GM06990 (cell line): ENCODE measurements at regions not wholly inside any gene's neighbourhood (a gene's known extent, or its start where the extent isn't known, plus 50 kb on each side); places are given as distances from the start of the nearest gene placed in this dataset.

ENCODE experiments used
- DNase-seq: peaks from one replicate; pipeline ENCODE4 v3.0.0-alpha.2; 2011; ENCODE audit not compliant: insufficient read length; ENCODE audit errors: extremely low read depth
- H3K27me3 ChIP-seq: replicated peaks from 2 replicates; pipeline ENCODE4 v1.6.0; 2011; ENCODE audit warnings: low read length; ENCODE audit not compliant: control insufficient read depth, insufficient read depth
- H3K36me3 ChIP-seq: 2 replicates; pipeline ENCODE4 v1.5.1; 2011; ENCODE audit warnings: low read length; ENCODE audit not compliant: control insufficient read depth, insufficient read depth
- H3K4me3 ChIP-seq: replicated peaks from 2 replicates; pipeline ENCODE4 v1.5.1; 2011; ENCODE audit warnings: low read depth, mild to moderate bottlenecking, control low read depth, low read length
- CTCF ChIP-seq: IDR thresholded peaks from 2 replicates; pipeline ENCODE4 v1.5.1; 2011; ENCODE audit warnings: low read length, control low read depth, mild to moderate bottlenecking, inconsistent platforms; ENCODE audit not compliant: insufficient read depth, poor library complexity, severe bottlenecking

GRCh38 chr1:87591492-87591891, 262.8 kb downstream of the LMO4 start:
- no peak for DNase-seq
- H3K27me3 ChIP-seq: no peaks in the 10 kb centered on the region
- no peak overlapping the region for H3K4me3 ChIP-seq
- H3K36me3 ChIP-seq: no peaks in the 10 kb centered on the region
- no peak for TF ChIP-seq CTCF

GRCh38 chr1:87592156-87592555, 263.5 kb downstream of the LMO4 start:
- H3K36me3 ChIP-seq: no peaks in the 10 kb centered on the region
- DNase-seq: peak; percentile 13
- TF ChIP-seq CTCF: no peak
- no peak overlapping the region for H3K4me3 ChIP-seq
- no peaks in the 10 kb centered on the region for H3K27me3 ChIP-seq

GRCh38 chr1:87594736-87595383, 266.2 kb downstream of the LMO4 start:
- DNase-seq: no peak
- Histone ChIP-seq H3K36me3 (no peaks in the 10 kb centered on the region), H3K27me3 (no peaks in the 10 kb centered on the region), H3K4me3 (no peak overlapping the region)
- TF ChIP-seq CTCF: no peak

- H3K4me3 ChIP-seq: no peak overlapping the region
- no peaks in the 10 kb centered on the region for H3K36me3 ChIP-seq
- H3K27me3 ChIP-seq: no peaks in the 10 kb centered on the region
- no peak for DNase-seq
- no peak for TF ChIP-seq CTCF
Measured at GRCh38 chr1:87595384-87595781, 266.7 kb downstream of the LMO4 start.

- no peak for DNase-seq
- Histone ChIP-seq H3K27me3 (no peaks in the 10 kb centered on the region), H3K4me3 (no peak overlapping the region), H3K36me3 (no peaks in the 10 kb centered on the region)
- TF ChIP-seq CTCF: peak; percentile 53
Measured at GRCh38 chr1:87598429-87598828, 269.7 kb downstream of the LMO4 start.

GRCh38 chr1:87599569-87599968, 270.9 kb downstream of the LMO4 start:
- no peak for TF ChIP-seq CTCF
- H3K4me3 ChIP-seq: no peak overlapping the region
- no peaks in the 10 kb centered on the region for H3K27me3 ChIP-seq
- DNase-seq: no peak
- no peaks in the 10 kb centered on the region for H3K36me3 ChIP-seq
